ENCODE measurements at regions not wholly inside any gene's neighbourhood (a gene's known extent, or its start where the extent isn't known, plus 50 kb on each side); places are given as distances from the start of the nearest gene placed in this dataset.

DNA sequence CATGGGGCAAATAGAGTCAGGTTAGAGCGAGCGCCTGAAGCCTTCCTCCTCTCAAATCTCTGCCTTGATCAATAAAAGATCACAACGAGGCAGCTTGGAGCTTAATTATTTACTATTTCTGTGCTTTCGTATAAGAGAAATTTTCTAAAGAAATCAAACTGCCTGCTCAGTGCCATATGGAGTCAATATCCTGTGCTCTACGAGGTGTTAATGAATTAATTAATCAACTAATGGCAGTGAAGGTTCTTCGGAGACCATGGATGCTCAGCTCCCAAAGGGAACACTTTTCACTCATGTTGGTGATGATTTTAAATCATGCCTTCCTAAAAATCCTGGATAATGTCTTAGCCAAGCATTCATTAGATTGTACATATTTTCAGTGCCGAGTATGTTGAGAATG, 153.5 kb upstream of the PPP2R3A start:
- no peak for DNase-seq (ENCODE audit: low spot score)
- no peaks in the 10 kb centered on the region for H3K36me3 ChIP-seq (replicated peaks; ENCODE audit: insufficient read depth, low read depth)
- no peaks in the 10 kb centered on the region for H3K79me2 ChIP-seq
- H3K27me3 ChIP-seq, result no peaks in the 10 kb centered on the region
- no peak overlapping the region for H2AFZ ChIP-seq
- TF ChIP-seq EZH2 (IDR thresholded peaks at IDR 0.05; ENCODE audit: borderline replicate concordance) (no peak), EZH2phosphoT487 (IDR thresholded peaks at IDR 0.05; ENCODE audit: low read depth, severe bottlenecking, unreplicated experiment) (no peak)
- TF ChIP-seq, protein P1, sequence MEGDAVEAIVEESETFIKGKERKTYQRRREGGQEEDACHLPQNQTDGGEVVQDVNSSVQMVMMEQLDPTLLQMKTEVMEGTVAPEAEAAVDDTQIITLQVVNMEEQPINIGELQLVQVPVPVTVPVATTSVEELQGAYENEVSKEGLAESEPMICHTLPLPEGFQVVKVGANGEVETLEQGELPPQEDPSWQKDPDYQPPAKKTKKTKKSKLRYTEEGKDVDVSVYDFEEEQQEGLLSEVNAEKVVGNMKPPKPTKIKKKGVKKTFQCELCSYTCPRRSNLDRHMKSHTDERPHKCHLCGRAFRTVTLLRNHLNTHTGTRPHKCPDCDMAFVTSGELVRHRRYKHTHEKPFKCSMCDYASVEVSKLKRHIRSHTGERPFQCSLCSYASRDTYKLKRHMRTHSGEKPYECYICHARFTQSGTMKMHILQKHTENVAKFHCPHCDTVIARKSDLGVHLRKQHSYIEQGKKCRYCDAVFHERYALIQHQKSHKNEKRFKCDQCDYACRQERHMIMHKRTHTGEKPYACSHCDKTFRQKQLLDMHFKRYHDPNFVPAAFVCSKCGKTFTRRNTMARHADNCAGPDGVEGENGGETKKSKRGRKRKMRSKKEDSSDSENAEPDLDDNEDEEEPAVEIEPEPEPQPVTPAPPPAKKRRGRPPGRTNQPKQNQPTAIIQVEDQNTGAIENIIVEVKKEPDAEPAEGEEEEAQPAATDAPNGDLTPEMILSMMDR (IDR thresholded peaks at IDR 0.05; ENCODE audit: poor library complexity), result no peak
- WGBS (ENCODE audit: low lambda C conversion rate, missing lambda C conversion rate), result 85% methylated on average over 7 of the region's 7 CpGs
- no peak overlapping the region for H3K4me2 ChIP-seq
- H3K9me3 ChIP-seq (ENCODE audit: low read depth), result no peaks in the 10 kb centered on the region
- H4K20me1 ChIP-seq (ENCODE audit: insufficient read depth, poor library complexity, severe bottlenecking), result no peaks in the 10 kb centered on the region
- H3K4me1 ChIP-seq (ENCODE audit: insufficient read depth), result no peaks in the 10 kb centered on the region
- H3K9me2 ChIP-seq (replicated peaks; ENCODE audit: insufficient read depth), result no peaks in the 10 kb centered on the region
- H3K27ac ChIP-seq, result no peak overlapping the region
- no peak overlapping the region for H3K4me3 ChIP-seq

DNA sequence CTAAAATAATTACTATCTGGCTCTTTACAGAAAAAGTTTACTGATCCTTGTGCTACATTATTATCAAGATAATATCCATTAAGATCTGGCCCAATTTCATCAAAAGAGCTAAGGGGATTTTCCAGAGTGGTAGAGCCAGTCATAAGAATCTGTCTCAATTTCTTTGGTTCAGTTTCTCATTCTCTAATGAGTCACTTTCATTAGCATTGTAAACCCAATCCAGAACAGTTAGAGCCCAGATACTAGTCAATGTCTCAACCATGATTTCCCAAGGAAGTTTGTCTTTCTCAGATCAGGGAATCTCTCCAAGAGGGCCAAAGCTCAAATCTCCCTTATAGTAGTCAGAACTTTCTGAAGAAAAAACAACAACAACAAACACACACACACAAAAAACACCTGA, 131.1 kb upstream of the PPP2R3A start:
- H3K4me3 ChIP-seq, result no peak overlapping the region
- no peaks in the 10 kb centered on the region for H3K9me3 ChIP-seq (ENCODE audit: low read depth)
- H3K36me3 ChIP-seq (replicated peaks; ENCODE audit: insufficient read depth, low read depth), result no peaks in the 10 kb centered on the region
- H3K4me1 ChIP-seq (ENCODE audit: insufficient read depth), result no peaks in the 10 kb centered on the region
- H3K79me2 ChIP-seq, result no peaks in the 10 kb centered on the region
- H3K9me2 ChIP-seq (replicated peaks; ENCODE audit: insufficient read depth), result no peaks in the 10 kb centered on the region
- TF ChIP-seq EZH2phosphoT487 (IDR thresholded peaks at IDR 0.05; ENCODE audit: low read depth, severe bottlenecking, unreplicated experiment) (no peak), EZH2 (IDR thresholded peaks at IDR 0.05; ENCODE audit: borderline replicate concordance) (no peak)
- TF ChIP-seq, protein P1 (IDR thresholded peaks at IDR 0.05; ENCODE audit: poor library complexity), result no peak
- no peak overlapping the region for H3K4me2 ChIP-seq
- H3K27ac ChIP-seq, result no peak overlapping the region
- H2AFZ ChIP-seq, result no peak overlapping the region
- H4K20me1 ChIP-seq (ENCODE audit: insufficient read depth, poor library complexity, severe bottlenecking), result no peaks in the 10 kb centered on the region
- no peaks in the 10 kb centered on the region for H3K27me3 ChIP-seq
- DNase-seq (ENCODE audit: low spot score), result no peak

DNA sequence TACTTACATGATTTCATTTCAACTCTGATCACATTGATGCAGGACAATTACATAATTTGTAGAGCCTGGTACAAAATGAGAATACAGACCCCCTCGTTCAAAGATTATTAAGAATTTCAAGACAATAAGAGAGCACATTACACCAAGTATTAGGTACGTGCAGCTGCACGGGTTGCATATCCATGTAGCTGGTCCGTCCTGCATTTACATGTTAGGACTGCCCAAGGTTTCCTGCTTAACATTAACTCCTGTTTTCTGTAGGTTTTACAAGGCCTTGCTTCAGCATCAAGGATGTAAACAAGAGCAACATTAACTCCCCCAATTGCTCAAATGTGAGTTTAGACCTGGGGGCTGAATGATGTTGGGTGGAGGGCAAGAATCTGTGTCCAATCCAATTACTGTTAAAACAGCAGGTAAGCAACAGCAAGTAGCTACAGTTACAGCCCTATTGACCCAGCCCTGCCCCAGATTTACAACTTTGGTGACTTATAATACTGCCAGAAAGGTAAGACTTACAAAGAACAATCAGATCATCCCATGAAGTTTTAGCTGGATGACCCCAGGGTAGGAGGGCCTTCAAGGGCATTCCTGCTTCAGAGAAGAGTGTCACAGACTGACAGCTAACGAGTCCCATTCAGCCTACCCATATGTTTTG, 127.4 kb upstream of the PPP2R3A start:
- H4K20me1 ChIP-seq (ENCODE audit: insufficient read depth, poor library complexity, severe bottlenecking), result no peaks in the 10 kb centered on the region
- TF ChIP-seq EZH2phosphoT487 (IDR thresholded peaks at IDR 0.05; ENCODE audit: low read depth, severe bottlenecking, unreplicated experiment), result no peak
- TF ChIP-seq, protein P1 (IDR thresholded peaks at IDR 0.05; ENCODE audit: poor library complexity), result no peak
- DNase-seq (ENCODE audit: low spot score), result no peak
- no peaks in the 10 kb centered on the region for H3K79me2 ChIP-seq
- no peak overlapping the region for H3K4me3 ChIP-seq
- no peaks in the 10 kb centered on the region for H3K9me3 ChIP-seq (ENCODE audit: low read depth)
- H3K4me1 ChIP-seq (ENCODE audit: insufficient read depth), result no peaks in the 10 kb centered on the region
- 84% methylated on average over 5 of the region's 5 CpGs for WGBS (ENCODE audit: low lambda C conversion rate, missing lambda C conversion rate)
- no peaks in the 10 kb centered on the region for H3K9me2 ChIP-seq (replicated peaks; ENCODE audit: insufficient read depth)
- no peaks in the 10 kb centered on the region for H3K36me3 ChIP-seq (replicated peaks; ENCODE audit: insufficient read depth, low read depth)
- no peaks in the 10 kb centered on the region for H3K27me3 ChIP-seq
- no peak overlapping the region for H2AFZ ChIP-seq
- H3K4me2 ChIP-seq, result no peak overlapping the region
- H3K27ac ChIP-seq, result no peak overlapping the region

DNA sequence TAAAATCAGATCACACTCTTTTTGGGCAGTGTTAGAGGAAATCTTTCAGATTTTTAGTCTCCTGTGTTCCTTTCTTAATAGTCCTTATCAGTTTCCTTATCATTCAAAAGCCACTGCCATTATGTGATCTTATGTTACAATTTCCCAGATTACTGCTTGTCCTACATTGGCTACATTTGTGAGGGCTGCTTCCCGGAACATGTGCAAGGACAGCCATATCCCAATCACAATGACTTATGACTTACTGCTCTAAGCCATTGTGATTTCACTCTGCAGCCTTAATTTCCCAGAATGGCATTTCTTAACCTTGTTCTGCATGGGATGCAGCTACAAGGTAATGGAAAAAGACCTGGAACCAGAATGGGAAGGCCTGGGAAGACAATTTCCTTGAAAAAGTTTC, 125.1 kb upstream of the PPP2R3A start:
- WGBS (ENCODE audit: low lambda C conversion rate, missing lambda C conversion rate), result 82% methylated on average over 1 of the region's 1 CpG
- no peak for DNase-seq (ENCODE audit: low spot score)
- Histone ChIP-seq H4K20me1 (ENCODE audit: insufficient read depth, poor library complexity, severe bottlenecking) (no peaks in the 10 kb centered on the region), H3K79me2 (no peaks in the 10 kb centered on the region), H3K9me3 (ENCODE audit: low read depth) (no peaks in the 10 kb centered on the region), H3K27me3 (no peaks in the 10 kb centered on the region), H3K4me2 (no peak overlapping the region), H3K4me1 (ENCODE audit: insufficient read depth) (no peaks in the 10 kb centered on the region), H2AFZ (no peak overlapping the region), H3K27ac (no peak overlapping the region), H3K36me3 (replicated peaks; ENCODE audit: insufficient read depth, low read depth) (no peaks in the 10 kb centered on the region), H3K4me3 (no peak overlapping the region), H3K9me2 (replicated peaks; ENCODE audit: insufficient read depth) (no peaks in the 10 kb centered on the region)
- TF ChIP-seq, protein P1 (IDR thresholded peaks at IDR 0.05; ENCODE audit: poor library complexity), result no peak
- TF ChIP-seq EZH2 (IDR thresholded peaks at IDR 0.05; ENCODE audit: borderline replicate concordance), result no peak
- TF ChIP-seq EZH2phosphoT487 (IDR thresholded peaks at IDR 0.05; ENCODE audit: low read depth, severe bottlenecking, unreplicated experiment), result no peak
